B cell (primary cell): ENCODE measurements at regions not wholly inside any gene's neighbourhood (a gene's known extent, or its start where the extent isn't known, plus 50 kb on each side); places are given as distances from the start of the nearest gene placed in this dataset.

Source experiments
- ATAC-seq: fragments of 200-7000 bp; cut with Tn5 transposase; one replicate; pipeline ENCODE4 v1.10.0; 2021; ENCODE audit warnings: low read depth, mild to moderate bottlenecking, moderate number of reproducible peaks, moderate library complexity
- CTCF ChIA-PET: fragments of 350-600 bp; sonication (Branson Sonifier 250); formaldehyde crosslinking; loops from one replicate; lab custom pipeline; 2021; ENCODE audit warnings: antibody characterized with exemption, inconsistent platforms; lab: Charles Lee
- POLR2A ChIA-PET: fragments of 350-600 bp; sonication (Branson Sonifier 250); formaldehyde crosslinking; loops from one replicate; lab custom pipeline; 2021; ENCODE audit warnings: antibody characterized with exemption; lab: Charles Lee
- DNase-seq: peaks from one replicate; pipeline ENCODE4 v3.0.0; 2013
- H2AFZ ChIP-seq: 2 replicates; pipeline ENCODE4 v1.6.1; 2012; ENCODE audit warnings: mild to moderate bottlenecking, low read depth, low read length; ENCODE audit not compliant: insufficient read depth, poor library complexity, severe bottlenecking
- H3K27ac ChIP-seq, 2 donors: 1 replicate in 1 of 2; 2 replicates in 1 of 2; pipeline ENCODE4 v1.5.1; 2012 to 2013; ENCODE audit warnings: low read length in 2 of 2, mild to moderate bottlenecking in 2 of 2, moderate library complexity in 1 of 2
- H3K27me3 ChIP-seq, 4 experiments: fragments of 200-600 bp in 1 of 4; sonication (generic) in 1 of 4; replicated peaks in 1 of 4; 1 replicate in 2 of 4; 2 replicates in 2 of 4; pipeline versions ENCODE4 v1.6.1 to v1.7.0; 2013 to 2016; ENCODE audit warnings: low read length in 3 of 4, mild to moderate bottlenecking in 2 of 4, mixed read lengths in 1 of 4, moderate library complexity in 1 of 4; ENCODE audit not compliant: insufficient read depth in 4 of 4, control insufficient read depth in 3 of 4; ENCODE audit errors: control extremely low read depth in 1 of 4
- H3K36me3 ChIP-seq, 2 experiments: replicated peaks in 1 of 2; 1 replicate in 1 of 2; 2 replicates in 1 of 2; pipeline versions ENCODE4 v1.6.1 to v1.7.1; 2013; ENCODE audit warnings: low read length in 1 of 2; ENCODE audit not compliant: insufficient read depth in 2 of 2, control insufficient read depth in 1 of 2; ENCODE audit errors: control extremely low read depth in 1 of 2, extremely low read depth in 1 of 2
- H3K4me1 ChIP-seq, 2 donors: fragments of 200-600 bp in 1 of 2; sonication (generic) in 1 of 2; 1 replicate in 1 of 2; 2 replicates in 1 of 2; pipeline versions ENCODE4 v1.5.1 to v1.6.1; 2013 to 2017; ENCODE audit warnings: low read length in 2 of 2; ENCODE audit not compliant: control insufficient read depth in 2 of 2, insufficient read depth in 2 of 2
- H3K4me2 ChIP-seq: replicated peaks from 2 replicates; pipeline ENCODE3; 2012; ENCODE audit warnings: mild to moderate bottlenecking, low read depth, low read length; ENCODE audit not compliant: poor library complexity, severe bottlenecking
- H3K4me3 ChIP-seq, 5 experiments: fragments of 200-600 bp in 1 of 5; sonication (generic) in 1 of 5; 1 replicate in 3 of 5; 2 replicates in 2 of 5; pipeline versions ENCODE4 v1.5.1 to v1.7.0; 2011 to 2016; ENCODE audit warnings: low read length in 4 of 5, mild to moderate bottlenecking in 4 of 5, low read depth in 2 of 5, control low read depth in 1 of 5, moderate library complexity in 1 of 5; ENCODE audit not compliant: insufficient read depth in 1 of 5; ENCODE audit errors: control extremely low read depth in 1 of 5, extremely low read depth in 1 of 5
- H3K79me2 ChIP-seq: fragments of 200-600 bp; sonication (generic); one replicate; pipeline ENCODE4 v1.6.0; 2016; ENCODE audit warnings: low read length; ENCODE audit not compliant: control insufficient read depth, insufficient read depth
- H3K9ac ChIP-seq: fragments of 200-600 bp; sonication (generic); 2 replicates; pipeline ENCODE4 v1.6.1; 2017; ENCODE audit warnings: mild to moderate bottlenecking, low read length, moderate library complexity
- H3K9me3 ChIP-seq, 3 donors: one replicate each; pipeline versions ENCODE4 v1.6.1 to v1.7.1; 2013; ENCODE audit warnings: low read length in 2 of 3; ENCODE audit not compliant: control insufficient read depth in 2 of 3, insufficient read depth in 1 of 3; ENCODE audit errors: control extremely low read depth in 1 of 3
- H4K20me1 ChIP-seq: 2 replicates; pipeline ENCODE4 v1.6.0; 2012; ENCODE audit warnings: mild to moderate bottlenecking, low read length; ENCODE audit not compliant: insufficient read depth, control insufficient read depth, poor library complexity, severe bottlenecking
- H3K27ac Mint-ChIP-seq: one replicate; pipeline ENCODE4 v1.8.0; 2021; ENCODE audit warnings: mixed read lengths
- H3K27me3 Mint-ChIP-seq: one replicate; pipeline ENCODE4 v1.8.0; 2021; ENCODE audit warnings: mixed read lengths
- H3K4me1 Mint-ChIP-seq: one replicate; pipeline ENCODE4 v1.8.0; 2021; ENCODE audit warnings: mixed read lengths
- H3K4me3 Mint-ChIP-seq: one replicate; pipeline ENCODE4 v1.8.0; 2021; ENCODE audit warnings: mixed read lengths
- H3K9me3 Mint-ChIP-seq: one replicate; pipeline ENCODE4 v1.8.0; 2022; ENCODE audit warnings: mixed read lengths; ENCODE audit not compliant: insufficient read depth
- CTCF ChIP-seq: fragments of 200-600 bp; IDR thresholded peaks from one replicate; pipeline ENCODE4 v1.8.0; 2022; ENCODE audit warnings: antibody characterized with exemption, mild to moderate bottlenecking
- EZH2 ChIP-seq: IDR thresholded peaks from 2 replicates; pipeline ENCODE4 v1.6.1; 2012; ENCODE audit warnings: borderline replicate concordance, low read depth, mild to moderate bottlenecking, moderate library complexity, low read length; ENCODE audit not compliant: insufficient read depth, poor library complexity, severe bottlenecking
- WGBS: methylation state at CpG from one replicate; pipeline ENCODE4 v1.1.5; 2013; ENCODE audit warnings: missing lambda C conversion rate; ENCODE audit not compliant: insufficient coverage; 5-methylcytosine and 5-hydroxymethylcytosine counted together
- intact Hi-C: fragments of 100-400 bp; cut with micrococcal nuclease; formaldehyde crosslinking; loops from one replicate; pipeline ENCODE4 v1.10.0; 2022

DNA sequence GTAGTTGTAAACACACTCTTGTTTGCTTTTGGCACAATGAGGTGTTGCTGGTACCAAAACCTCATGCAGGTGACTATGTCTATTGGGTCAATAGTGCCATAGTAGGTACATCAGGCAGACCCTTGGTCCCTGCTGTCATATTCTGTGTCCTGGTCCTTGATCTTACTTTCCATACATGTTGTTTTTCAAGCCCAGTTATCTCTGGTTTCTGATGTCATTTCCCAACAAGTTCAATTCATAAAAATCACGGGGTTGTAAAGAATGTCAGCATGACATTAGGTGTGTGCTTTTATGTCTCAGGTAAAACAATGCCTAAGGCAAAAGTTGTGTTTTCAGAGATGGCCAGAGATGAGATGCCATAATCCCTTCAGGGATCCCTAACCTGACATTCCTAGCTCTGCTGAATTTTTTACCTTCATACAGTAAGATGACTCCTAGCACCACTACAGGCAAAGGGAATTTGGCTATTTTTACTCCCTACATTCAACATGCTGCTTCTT is 390.3 kb upstream of the PKN2 start:
- ChIA-PET CTCF (no interaction called here), POLR2A (no interaction called here)

GRCh38 chr1:88296227-88296626 is 387.8 kb upstream of the PKN2 start:
- Histone ChIP-seq H3K36me3 (no peaks in the 10 kb centered on the region), H3K4me2 (no peak overlapping the region), H3K9ac (no peak overlapping the region), H3K9me3 (no peaks in the 10 kb centered on the region), H4K20me1 (no peaks in the 10 kb centered on the region), H3K27ac (no peak overlapping the region), H3K79me2 (no peaks in the 10 kb centered on the region), H2AFZ (no peak overlapping the region), H3K27me3 (peaks cover 0 to 5% (median 1%) of the 10 kb centered on the region in 4 experiments), H3K4me1 (no peaks in the 10 kb centered on the region), H3K4me3 (no peak overlapping the region)
- ATAC-seq = no peak
- WGBS = no CpG with 5 or more reads among the region's 2 CpGs
- no peaks in the 10 kb centered on the region for H3K4me1 Mint-ChIP-seq
- intact Hi-C loops = no loop called here
- TF ChIP-seq CTCF (no peak), EZH2 (no peak)
- CTCF ChIA-PET = no interaction called here
- H3K27me3 Mint-ChIP-seq = no peaks in the 10 kb centered on the region
- DNase-seq = no peak
- H3K9me3 Mint-ChIP-seq = no peaks in the 10 kb centered on the region
- POLR2A ChIA-PET = no interaction called here
- H3K27ac Mint-ChIP-seq = no peak overlapping the region
- no peak overlapping the region for H3K4me3 Mint-ChIP-seq

More for the DNA sequence above, 390.3 kb upstream of the PKN2 start:
- intact Hi-C loops = no loop called here
- Histone ChIP-seq H2AFZ (no peak overlapping the region), H3K9ac (no peak overlapping the region), H3K9me3 (no peaks in the 10 kb centered on the region), H3K4me1 (no peaks in the 10 kb centered on the region), H3K36me3 (no peaks in the 10 kb centered on the region), H3K27ac (no peak overlapping the region), H3K4me2 (no peak overlapping the region), H4K20me1 (no peaks in the 10 kb centered on the region), H3K4me3 (no peak overlapping the region), H3K27me3 (peaks cover 0 to 5% (median under 1%) of the 10 kb centered on the region in 4 experiments), H3K79me2 (no peaks in the 10 kb centered on the region)
- WGBS = no CpG with 5 or more reads among the region's 1 CpG
- no peak for TF ChIP-seq EZH2
- TF ChIP-seq CTCF = no peak
- no peak overlapping the region for H3K27ac Mint-ChIP-seq
- ATAC-seq = no peak
- no peak for DNase-seq
- no peak overlapping the region for H3K4me3 Mint-ChIP-seq
- no peaks in the 10 kb centered on the region for H3K9me3 Mint-ChIP-seq
- no peaks in the 10 kb centered on the region for H3K4me1 Mint-ChIP-seq
- peaks cover 12% of the 10 kb centered on the region for H3K27me3 Mint-ChIP-seq
